Prostate gland (tissue), 2 donors: ENCODE measurements at regions not wholly inside any gene's neighbourhood (a gene's known extent, or its start where the extent isn't known, plus 50 kb on each side); places are given as distances from the start of the nearest gene placed in this dataset.
"Not testable (repeated sequence)": the region's sequence is repeated elsewhere in the genome, so short reads cannot be mapped to it uniquely, and the experiment has no call there.

Experiments
- DNase-seq: peaks from one replicate; pipeline ENCODE4 v3.0.0-alpha.2; 2019; ENCODE audit warnings: low spot score
- H3K27ac ChIP-seq, 2 donors: fragments of 200-600 bp; sonication (generic); 2 replicates each; pipeline ENCODE4 v1.5.1; 2017 to 2019
- H3K27me3 ChIP-seq: fragments of 200-600 bp; sonication (generic); replicated peaks from 2 replicates; pipeline ENCODE4 v1.5.1; 2019; ENCODE audit not compliant: insufficient read depth
- H3K36me3 ChIP-seq, 2 donors: fragments of 200-600 bp; sonication (generic); 1 replicate in 1 of 2; 2 replicates in 1 of 2; pipeline versions ENCODE4 v1.5.1 to v1.8.1; 2017 to 2019
- H3K4me1 ChIP-seq: fragments of 200-600 bp; sonication (generic); replicated peaks from 2 replicates; pipeline ENCODE4 v1.5.1; 2019
- H3K4me3 ChIP-seq, 2 donors: fragments of 200-600 bp; sonication (generic); 2 replicates each; pipeline ENCODE4 v1.5.1; 2017 to 2019
- H3K9me3 ChIP-seq: fragments of 200-600 bp; sonication (generic); 2 replicates; pipeline ENCODE4 v1.5.1; 2017
- WGBS: methylation state at CpG from one replicate; pipeline ENCODE4 v1.1.5; 2018; 5-methylcytosine and 5-hydroxymethylcytosine counted together
- intact Hi-C: fragments of 100-400 bp; cut with DNase I; formaldehyde crosslinking; loops from one replicate; pipeline ENCODE4 v1.14.2; 2022

DNA sequence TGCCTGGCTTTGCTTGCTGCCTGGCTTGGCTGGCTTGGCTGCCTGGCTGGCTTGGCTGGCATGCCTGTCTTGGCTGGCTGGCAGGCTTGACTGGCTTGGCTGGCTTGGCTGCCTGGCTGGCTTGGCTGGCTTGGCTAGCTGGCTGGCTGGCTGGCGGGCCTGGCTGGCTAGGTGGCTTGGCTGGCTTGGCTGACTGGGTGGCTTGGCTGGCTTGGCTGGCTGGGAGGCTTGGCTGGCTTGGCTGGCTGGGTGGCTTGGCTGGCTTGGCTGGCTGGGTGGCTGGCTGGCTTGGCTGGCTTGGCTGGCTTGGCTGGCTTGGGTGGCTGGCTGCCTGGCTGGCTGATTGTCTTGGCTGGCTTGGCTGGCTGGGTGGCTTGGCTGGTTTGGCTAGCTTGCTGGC, 2826.4 kb downstream of the RPIA start:
- DNase-seq, intact Hi-C loops, H3K36me3 ChIP-seq, H3K27me3 ChIP-seq, H3K4me1 ChIP-seq, H3K27ac ChIP-seq, H3K4me3 ChIP-seq, H3K9me3 ChIP-seq: not testable (repeated sequence)
- 92% methylated on average over 1 of the region's 1 CpG for WGBS

DNA sequence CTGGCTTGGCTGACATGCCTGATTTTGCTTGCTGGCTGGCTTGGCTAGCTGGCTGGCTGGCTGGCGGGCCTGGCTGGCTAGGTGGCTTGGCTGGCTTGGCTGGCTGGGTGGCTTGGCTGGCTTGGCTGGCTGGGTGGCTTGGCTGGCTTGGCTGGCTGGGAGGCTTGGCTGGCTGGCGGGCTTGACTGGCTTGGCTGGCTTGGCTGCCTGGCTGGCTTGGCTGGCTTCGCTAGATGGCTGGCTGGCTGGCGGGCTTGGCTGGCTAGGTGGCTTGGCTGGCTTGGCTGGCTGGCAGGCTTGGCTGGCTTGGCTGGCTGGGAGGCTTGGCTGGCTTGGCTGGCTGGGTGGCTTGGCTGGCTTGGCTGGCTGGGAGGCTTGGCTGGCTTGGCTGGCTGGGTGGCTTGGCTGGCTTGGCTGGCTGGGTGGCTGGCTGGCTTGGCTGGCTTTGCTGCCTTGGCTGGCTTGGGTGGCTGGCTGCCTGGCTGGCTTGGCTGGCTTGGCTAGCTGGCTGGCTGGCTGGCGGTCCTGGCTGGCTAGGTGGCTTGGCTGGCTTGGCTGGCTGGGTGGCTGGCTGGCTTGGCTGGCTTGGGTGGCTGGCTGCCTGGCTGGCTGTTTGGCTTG, 2827.0 kb downstream of the RPIA start:
- H3K4me3 ChIP-seq, H3K36me3 ChIP-seq, H3K9me3 ChIP-seq, H3K27ac ChIP-seq, H3K4me1 ChIP-seq, intact Hi-C loops, H3K27me3 ChIP-seq: not testable (repeated sequence)
- 92% methylated on average over 3 of the region's 5 CpGs for WGBS
- DNase-seq: peak; percentile 5

DNA sequence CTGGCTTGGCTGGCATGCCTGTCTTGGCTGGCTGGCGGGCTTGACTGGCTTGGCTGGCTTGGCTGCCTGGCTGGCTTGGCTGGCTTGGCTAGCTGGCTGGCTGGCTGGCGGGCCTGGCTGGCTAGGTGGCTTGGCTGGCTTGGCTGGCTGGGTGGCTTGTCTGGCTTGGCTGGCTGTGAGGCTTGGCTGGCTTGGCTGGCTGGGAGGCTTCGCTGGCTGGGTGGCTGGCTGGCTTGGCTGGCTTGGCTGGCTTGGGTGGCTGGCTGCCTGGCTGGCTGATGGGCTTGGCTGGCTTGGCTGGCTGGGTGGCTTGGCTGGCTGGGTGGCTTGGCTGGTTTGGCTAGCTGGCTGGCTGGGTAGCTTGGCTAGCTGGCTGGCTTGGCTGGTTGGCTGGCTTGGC, 2827.9 kb downstream of the RPIA start:
- H3K27me3 ChIP-seq, H3K9me3 ChIP-seq, H3K27ac ChIP-seq, intact Hi-C loops, H3K4me1 ChIP-seq, H3K4me3 ChIP-seq, DNase-seq, H3K36me3 ChIP-seq: not testable (repeated sequence)
- no CpG with 5 or more reads among the region's 3 CpGs for WGBS

- H3K27ac ChIP-seq: not testable (repeated sequence)
- no CpG with 5 or more reads among the region's 5 CpGs for WGBS
- DNase-seq: peak; percentile 2
These were observed 2828.4 kb downstream of the RPIA start for GRCh38 chr2:91519914-91520313.

DNA sequence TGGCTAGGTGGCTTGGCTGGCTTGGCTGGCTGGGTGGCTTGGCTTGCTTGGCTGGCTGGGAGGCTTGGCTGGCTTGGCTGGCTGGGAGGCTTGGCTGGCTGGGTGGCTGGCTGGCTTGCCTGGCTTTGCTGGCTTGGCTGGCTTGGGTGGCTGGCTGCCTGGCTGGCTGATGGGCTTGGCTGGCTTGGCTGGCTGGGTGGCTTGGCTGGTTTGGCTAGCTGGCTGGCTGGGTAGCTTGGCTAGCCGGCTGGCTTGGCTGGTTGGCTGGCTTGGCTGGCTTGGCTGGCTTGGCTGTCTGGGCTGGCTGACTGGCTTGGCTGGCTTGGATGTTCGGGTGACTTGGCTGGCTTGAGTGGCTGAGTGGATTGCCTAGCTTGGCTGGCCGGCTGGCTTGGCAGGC, 2829.1 kb downstream of the RPIA start:
- 100% methylated on average over 1 of the region's 3 CpGs for WGBS
- intact Hi-C loops, H3K27me3 ChIP-seq, H3K27ac ChIP-seq, H3K4me3 ChIP-seq, H3K9me3 ChIP-seq, H3K4me1 ChIP-seq, H3K36me3 ChIP-seq: not testable (repeated sequence)
- DNase-seq: peak; percentile 1

More at GRCh38 chr2:91519914-91520313, 2828.4 kb downstream of the RPIA start:
- H3K4me1 ChIP-seq, H3K4me3 ChIP-seq, intact Hi-C loops, H3K9me3 ChIP-seq, H3K36me3 ChIP-seq, H3K27me3 ChIP-seq: not testable (repeated sequence)

GRCh38 chr2:91520972-91521535, 2829.6 kb downstream of the RPIA start:
- H3K4me3 ChIP-seq, H3K9me3 ChIP-seq, intact Hi-C loops, H3K36me3 ChIP-seq, H3K27ac ChIP-seq, H3K27me3 ChIP-seq, H3K4me1 ChIP-seq: not testable (repeated sequence)
- no CpG with 5 or more reads among the region's 7 CpGs for WGBS
- DNase-seq: peak; percentile 2

GRCh38 chr2:91521944-91522343, 2830.5 kb downstream of the RPIA start:
- H3K27ac ChIP-seq, DNase-seq, H3K4me3 ChIP-seq, H3K36me3 ChIP-seq, H3K27me3 ChIP-seq, intact Hi-C loops, H3K4me1 ChIP-seq, H3K9me3 ChIP-seq: not testable (repeated sequence)
- WGBS: 40% methylated on average over 1 of the region's 4 CpGs

GRCh38 chr2:91522877-91523276, 2831.4 kb downstream of the RPIA start:
- H3K9me3 ChIP-seq, H3K27me3 ChIP-seq, H3K4me3 ChIP-seq, DNase-seq, H3K4me1 ChIP-seq, H3K36me3 ChIP-seq, H3K27ac ChIP-seq, intact Hi-C loops: not testable (repeated sequence)
- WGBS: 100% methylated on average over 1 of the region's 5 CpGs

GRCh38 chr2:91523751-91524150, 2832.3 kb downstream of the RPIA start:
- peak; percentile 4 for DNase-seq
- H3K4me3 ChIP-seq, intact Hi-C loops, H3K9me3 ChIP-seq, H3K27ac ChIP-seq, H3K4me1 ChIP-seq, H3K27me3 ChIP-seq, H3K36me3 ChIP-seq: not testable (repeated sequence)
- no CpG with 5 or more reads among the region's 3 CpGs for WGBS

DNA sequence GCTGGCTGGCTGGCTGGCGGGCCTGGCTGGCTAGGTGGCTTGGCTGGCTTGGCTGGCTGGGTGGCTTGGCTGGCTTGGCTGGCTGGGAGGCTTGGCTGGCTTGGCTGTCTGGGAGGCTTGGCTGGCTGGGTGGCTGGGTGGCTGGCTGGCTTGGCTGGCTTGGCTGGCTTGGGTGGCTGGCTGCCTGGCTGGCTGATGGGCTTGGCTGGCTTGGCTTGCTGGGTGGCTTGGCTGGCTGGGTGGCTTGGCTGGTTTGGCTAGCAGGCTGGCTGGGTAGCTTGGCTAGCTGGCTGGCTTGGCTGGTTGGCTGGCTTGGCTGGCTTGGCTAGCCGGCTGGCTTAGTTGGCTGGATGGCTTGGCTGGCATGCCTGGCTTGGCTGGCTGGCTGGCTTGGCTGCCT, 2834.1 kb downstream of the RPIA start:
- H3K9me3 ChIP-seq, H3K36me3 ChIP-seq, H3K27ac ChIP-seq, H3K27me3 ChIP-seq, H3K4me3 ChIP-seq, intact Hi-C loops, DNase-seq, H3K4me1 ChIP-seq: not testable (repeated sequence)
- no CpG with 5 or more reads among the region's 2 CpGs for WGBS

- H3K4me1 ChIP-seq, H3K36me3 ChIP-seq, H3K27ac ChIP-seq, intact Hi-C loops, DNase-seq, H3K27me3 ChIP-seq, H3K4me3 ChIP-seq, H3K9me3 ChIP-seq: not testable (repeated sequence)
- no CpG with 5 or more reads among the region's 5 CpGs for WGBS
These were observed 2834.6 kb downstream of the RPIA start for GRCh38 chr2:91526083-91526482.

DNA sequence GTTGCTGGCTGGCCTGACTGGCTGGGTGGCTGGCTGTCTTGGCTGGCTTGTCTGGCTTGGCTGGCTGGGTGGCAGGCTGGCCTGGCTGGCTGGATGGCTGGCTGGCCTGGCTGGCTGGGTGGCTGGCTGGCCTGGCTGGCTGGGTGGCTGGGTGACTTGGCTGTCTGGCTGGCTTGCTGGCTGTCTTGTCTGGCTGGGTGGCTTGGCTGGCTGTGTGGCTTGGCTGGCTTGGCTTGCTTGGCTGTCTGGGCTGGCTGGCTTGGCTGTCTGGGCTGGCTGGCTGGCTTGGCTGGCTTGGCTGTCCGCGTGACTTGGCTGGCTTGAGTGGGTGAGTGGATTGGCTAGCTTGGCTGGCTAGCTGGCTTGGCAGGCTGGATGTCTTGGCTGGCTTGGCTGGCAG, 2835.6 kb downstream of the RPIA start:
- intact Hi-C loops, DNase-seq, H3K27ac ChIP-seq, H3K36me3 ChIP-seq, H3K27me3 ChIP-seq, H3K4me3 ChIP-seq, H3K4me1 ChIP-seq, H3K9me3 ChIP-seq: not testable (repeated sequence)
- no CpG with 5 or more reads among the region's 2 CpGs for WGBS

GRCh38 chr2:91527491-91528031, 2836.1 kb downstream of the RPIA start:
- H3K4me1 ChIP-seq, H3K4me3 ChIP-seq, intact Hi-C loops, H3K9me3 ChIP-seq, H3K36me3 ChIP-seq, H3K27ac ChIP-seq, H3K27me3 ChIP-seq: not testable (repeated sequence)
- WGBS: 91% methylated on average over 7 of the region's 7 CpGs
- DNase-seq: peak; percentile 4
